NT2/D1 (cell line): ENCODE measurements at regions not wholly inside any gene's neighbourhood (a gene's known extent, or its start where the extent isn't known, plus 50 kb on each side); places are given as distances from the start of the nearest gene placed in this dataset.

Experiments
- SUZ12 ChIP-seq: IDR thresholded peaks from 2 replicates; pipeline ENCODE4 v1.6.1; 2011; ENCODE audit not compliant: insufficient read length, insufficient read depth; ENCODE audit errors: extremely low read depth
- YY1 ChIP-seq: IDR thresholded peaks from 2 replicates; pipeline ENCODE4 v1.6.1; 2011; ENCODE audit not compliant: insufficient read length, insufficient read depth
- ZNF274 ChIP-seq: IDR thresholded peaks from 2 replicates; pipeline ENCODE4 v1.6.1; 2011; ENCODE audit warnings: mild to moderate bottlenecking, low read depth, low read length

- TF ChIP-seq YY1 (no peak), ZNF274 (no peak), SUZ12 (no peak)
Observed at GRCh38 chr2:126976721-126977328, 78.1 kb downstream of the TEX51 start.
